WTC11 (cell line): ENCODE measurements at regions not wholly inside any gene's neighbourhood (a gene's known extent, or its start where the extent isn't known, plus 50 kb on each side); places are given as distances from the start of the nearest gene placed in this dataset.
A peak's percentile ranks its signal among the peaks of the same experiment; 100 is the strongest.

Source experiments
- ATAC-seq: fragments of 200-7000 bp; cut with Tn5 transposase; 2 replicates; pipeline ENCODE4 v1.10.0; 2021; ENCODE audit warnings: mild to moderate bottlenecking, moderate library complexity
- CTCF ChIA-PET: fragments of 300-600 bp; sonication (Branson Sonifier 250); formaldehyde crosslinking; loops from one replicate; lab custom pipeline; 2021; ENCODE audit warnings: antibody characterized with exemption; lab: Charles Lee
- POLR2A ChIA-PET: fragments of 350-600 bp; sonication (Branson Sonifier 250); formaldehyde crosslinking; loops from one replicate; lab custom pipeline; 2021; ENCODE audit warnings: antibody characterized with exemption; lab: Charles Lee
- DNase-seq: peaks from one replicate; pipeline ENCODE4 v3.0.0; 2021; ENCODE audit warnings: low spot score
- H3K27ac Mint-ChIP-seq: 2 replicates; pipeline ENCODE4 v1.8.0; 2021; ENCODE audit warnings: mixed read lengths
- H3K27me3 Mint-ChIP-seq: 2 replicates; pipeline ENCODE4 v1.8.0; 2021; ENCODE audit warnings: low read depth, mild to moderate bottlenecking, moderate library complexity, mixed read lengths
- H3K36me3 Mint-ChIP-seq: 2 replicates; pipeline ENCODE4 v1.8.0; 2021; ENCODE audit warnings: mixed read lengths
- H3K4me1 Mint-ChIP-seq: 2 replicates; pipeline ENCODE4 v1.8.0; 2022; ENCODE audit warnings: mixed read lengths
- H3K4me3 Mint-ChIP-seq: 2 replicates; pipeline ENCODE4 v1.8.0; 2021; ENCODE audit warnings: mild to moderate bottlenecking, moderate library complexity, mixed read lengths
- H3K9me3 Mint-ChIP-seq: 2 replicates; pipeline ENCODE4 v1.8.0; 2021; ENCODE audit warnings: mixed read lengths
- ATF6 ChIP-seq: sonication (generic); formaldehyde crosslinking; IDR thresholded peaks from 2 replicates; pipeline ENCODE4 v1.8.1; 2023; ENCODE audit warnings: mild to moderate bottlenecking, missing genetic modification reagents
- ESRRA ChIP-seq: sonication (generic); formaldehyde crosslinking; IDR thresholded peaks from 2 replicates; pipeline ENCODE4 v1.8.1; 2022; ENCODE audit warnings: mild to moderate bottlenecking, missing genetic modification reagents, borderline replicate concordance
- FOXJ3 ChIP-seq: sonication (generic); formaldehyde crosslinking; IDR thresholded peaks from 2 replicates; pipeline ENCODE4 v1.9.0; 2021; ENCODE audit warnings: missing genetic modification reagents, mild to moderate bottlenecking, borderline replicate concordance
- FOXK1 ChIP-seq: sonication (generic); formaldehyde crosslinking; IDR thresholded peaks from 2 replicates; pipeline ENCODE4 v1.8.0; 2022; ENCODE audit warnings: mild to moderate bottlenecking, moderate library complexity, missing genetic modification reagents
- GRHL2 ChIP-seq: fragments of 250-450 bp; sonication (Bioruptor Pico); IDR thresholded peaks from 2 replicates; pipeline ENCODE4 v1.8.0; 2022; ENCODE audit warnings: mild to moderate bottlenecking, moderate library complexity; ENCODE audit not compliant: insufficient replicate concordance, severe bottlenecking
- GTF2I ChIP-seq: fragments of 250-450 bp; sonication (Bioruptor Pico); conservative IDR thresholded peaks from 2 replicates; pipeline ENCODE4 v1.4.0; 2021; ENCODE audit warnings: mild to moderate bottlenecking
- IRF2 ChIP-seq: sonication (generic); formaldehyde crosslinking; IDR thresholded peaks from 2 replicates; pipeline ENCODE4 v1.8.0; 2022; ENCODE audit warnings: low read depth, missing genetic modification reagents, borderline replicate concordance
- MXD4 ChIP-seq: fragments of 250-450 bp; sonication (Bioruptor Pico); IDR thresholded peaks from 2 replicates; pipeline ENCODE4 v1.8.0; 2021; ENCODE audit warnings: mild to moderate bottlenecking, moderate library complexity, borderline replicate concordance
- NFATC4 ChIP-seq: fragments of 250-450 bp; sonication (Bioruptor Pico); IDR thresholded peaks from 2 replicates; pipeline ENCODE4 v1.9.0; 2021; ENCODE audit warnings: mild to moderate bottlenecking
- NR1H2 ChIP-seq: sonication (generic); formaldehyde crosslinking; IDR thresholded peaks from 2 replicates; pipeline ENCODE4 v1.9.0; 2021; ENCODE audit warnings: mild to moderate bottlenecking, moderate library complexity, missing genetic modification reagents
- PRRX2 ChIP-seq: fragments of 250-450 bp; sonication (Bioruptor Pico); IDR thresholded peaks from 2 replicates; pipeline ENCODE4 v1.8.0; 2021; ENCODE audit warnings: mild to moderate bottlenecking
- SOX15 ChIP-seq: fragments of 250-450 bp; sonication (Bioruptor Pico); IDR thresholded peaks from 2 replicates; pipeline ENCODE4 v1.9.0; 2021; ENCODE audit warnings: mild to moderate bottlenecking
- SP1 ChIP-seq: sonication (generic); formaldehyde crosslinking; conservative IDR thresholded peaks from 2 replicates; pipeline ENCODE4 v1.8.1; 2022; ENCODE audit warnings: missing genetic modification reagents
- TEAD1 ChIP-seq: sonication (generic); formaldehyde crosslinking; IDR thresholded peaks from 2 replicates; pipeline ENCODE4 v1.8.0; 2022; ENCODE audit warnings: mild to moderate bottlenecking, missing genetic modification reagents
- TEAD4 ChIP-seq: sonication (generic); formaldehyde crosslinking; IDR thresholded peaks from 2 replicates; pipeline ENCODE4 v1.8.0; 2022; ENCODE audit warnings: mild to moderate bottlenecking, missing genetic modification reagents
- TP53 ChIP-seq: sonication (generic); formaldehyde crosslinking; IDR thresholded peaks from 2 replicates; pipeline ENCODE4 v1.8.1; 2023; ENCODE audit warnings: mild to moderate bottlenecking, missing genetic modification reagents
- ZNF671 ChIP-seq: fragments of 250-450 bp; sonication (Bioruptor Pico); IDR thresholded peaks from 2 replicates; pipeline ENCODE4 v1.8.0; 2021; ENCODE audit warnings: mild to moderate bottlenecking
- ZSCAN18 ChIP-seq: fragments of 250-450 bp; sonication (Bioruptor Pico); IDR thresholded peaks from 2 replicates; pipeline ENCODE4 v2.1.2; 2022; ENCODE audit warnings: mild to moderate bottlenecking, moderate library complexity
- TF ChIP-seq, protein P1 (sequence below): fragments of 200-600 bp; IDR thresholded peaks from 2 replicates; pipeline ENCODE4 v1.8.0; 2022; ENCODE audit warnings: antibody characterized with exemption
- TF ChIP-seq, protein P2 (sequence below): fragments of 250-450 bp; sonication (Bioruptor Pico); IDR thresholded peaks from 2 replicates; pipeline ENCODE4 v1.9.0; 2021; ENCODE audit warnings: mild to moderate bottlenecking
- TF ChIP-seq, protein P3 (sequence below): sonication (generic); formaldehyde crosslinking; IDR thresholded peaks from 2 replicates; pipeline ENCODE4 v1.8.1; 2022; ENCODE audit warnings: low read depth, missing genetic modification reagents, borderline replicate concordance
- TF ChIP-seq, protein P4 (sequence below): sonication (generic); formaldehyde crosslinking; IDR thresholded peaks from 2 replicates; pipeline ENCODE4 v1.8.1; 2022; ENCODE audit warnings: low read depth, mild to moderate bottlenecking, moderate library complexity, missing genetic modification reagents, borderline replicate concordance
- TF ChIP-seq, protein P5 (sequence below): sonication (generic); formaldehyde crosslinking; IDR thresholded peaks from 2 replicates; pipeline ENCODE4 v1.8.0; 2022; ENCODE audit warnings: missing genetic modification reagents

GRCh38 chr1:81654147-81654546 lies 146.6 kb upstream of the ADGRL2 start:
- ChIA-PET CTCF (no interaction called here), POLR2A (no interaction called here)
- H3K27ac Mint-ChIP-seq, result peak overlapping the region; percentile 16; the same call in 1 of the 2 replicates
- H3K36me3 Mint-ChIP-seq, result 0 out of 2 replicates have a peak, but pooled peaks cover 2% of the 10 kb centered on the region
- H3K9me3 Mint-ChIP-seq, result peaks cover 4% of the 10 kb centered on the region
- H3K27me3 Mint-ChIP-seq, result no peaks in the 10 kb centered on the region
- peaks cover 30% of the 10 kb centered on the region for H3K4me1 Mint-ChIP-seq
- ATAC-seq (no peak), DNase-seq (no peak)
- no peak overlapping the region for H3K4me3 Mint-ChIP-seq
- TF ChIP-seq, protein P1, sequence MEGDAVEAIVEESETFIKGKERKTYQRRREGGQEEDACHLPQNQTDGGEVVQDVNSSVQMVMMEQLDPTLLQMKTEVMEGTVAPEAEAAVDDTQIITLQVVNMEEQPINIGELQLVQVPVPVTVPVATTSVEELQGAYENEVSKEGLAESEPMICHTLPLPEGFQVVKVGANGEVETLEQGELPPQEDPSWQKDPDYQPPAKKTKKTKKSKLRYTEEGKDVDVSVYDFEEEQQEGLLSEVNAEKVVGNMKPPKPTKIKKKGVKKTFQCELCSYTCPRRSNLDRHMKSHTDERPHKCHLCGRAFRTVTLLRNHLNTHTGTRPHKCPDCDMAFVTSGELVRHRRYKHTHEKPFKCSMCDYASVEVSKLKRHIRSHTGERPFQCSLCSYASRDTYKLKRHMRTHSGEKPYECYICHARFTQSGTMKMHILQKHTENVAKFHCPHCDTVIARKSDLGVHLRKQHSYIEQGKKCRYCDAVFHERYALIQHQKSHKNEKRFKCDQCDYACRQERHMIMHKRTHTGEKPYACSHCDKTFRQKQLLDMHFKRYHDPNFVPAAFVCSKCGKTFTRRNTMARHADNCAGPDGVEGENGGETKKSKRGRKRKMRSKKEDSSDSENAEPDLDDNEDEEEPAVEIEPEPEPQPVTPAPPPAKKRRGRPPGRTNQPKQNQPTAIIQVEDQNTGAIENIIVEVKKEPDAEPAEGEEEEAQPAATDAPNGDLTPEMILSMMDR, result no peak
- TF ChIP-seq SOX15, result no peak
- TF ChIP-seq GTF2I, result no peak
- TF ChIP-seq ZSCAN18 (CRISPR knock-in tag), result no peak
- TF ChIP-seq GRHL2 (CRISPR knock-in tag), result no peak
- no peak for TF ChIP-seq IRF2 (CRISPR knock-in tag)
- no peak for TF ChIP-seq PRRX2
- no peak for TF ChIP-seq ESRRA
- TF ChIP-seq NFATC4 (CRISPR knock-in tag), result no peak
- TF ChIP-seq ATF6 (CRISPR knock-in tag), result no peak
- no peak for TF ChIP-seq TEAD4
- no peak for TF ChIP-seq MXD4 (CRISPR knock-in tag)
- TF ChIP-seq SP1, result no peak
- no peak for TF ChIP-seq ZNF671 (CRISPR knock-in tag)

GRCh38 chr1:81650776-81651175 lies 150.0 kb upstream of the ADGRL2 start:
- DNase-seq (no peak), ATAC-seq (no peak)
- no peak overlapping the region for H3K4me3 Mint-ChIP-seq
- no peaks in the 10 kb centered on the region for H3K27me3 Mint-ChIP-seq
- H3K36me3 Mint-ChIP-seq, result 0 out of 2 replicates have a peak, but pooled peaks cover 2% of the 10 kb centered on the region
- peaks cover 4% of the 10 kb centered on the region for H3K9me3 Mint-ChIP-seq
- CTCF ChIA-PET, result no interaction called here
- no peak overlapping the region for H3K27ac Mint-ChIP-seq
- POLR2A ChIA-PET, result no interaction called here
- H3K4me1 Mint-ChIP-seq, result peaks cover 39% of the 10 kb centered on the region
- TF ChIP-seq TEAD1 (CRISPR knock-in tag), result no peak
- no peak for TF ChIP-seq ZNF671 (CRISPR knock-in tag)
- TF ChIP-seq, protein P2, sequence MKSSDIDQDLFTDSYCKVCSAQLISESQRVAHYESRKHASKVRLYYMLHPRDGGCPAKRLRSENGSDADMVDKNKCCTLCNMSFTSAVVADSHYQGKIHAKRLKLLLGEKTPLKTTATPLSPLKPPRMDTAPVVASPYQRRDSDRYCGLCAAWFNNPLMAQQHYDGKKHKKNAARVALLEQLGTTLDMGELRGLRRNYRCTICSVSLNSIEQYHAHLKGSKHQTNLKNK (CRISPR knock-in tag), result no peak
- no peak for TF ChIP-seq TP53
- no peak for TF ChIP-seq FOXJ3 (CRISPR knock-in tag)
- TF ChIP-seq, protein P3, sequence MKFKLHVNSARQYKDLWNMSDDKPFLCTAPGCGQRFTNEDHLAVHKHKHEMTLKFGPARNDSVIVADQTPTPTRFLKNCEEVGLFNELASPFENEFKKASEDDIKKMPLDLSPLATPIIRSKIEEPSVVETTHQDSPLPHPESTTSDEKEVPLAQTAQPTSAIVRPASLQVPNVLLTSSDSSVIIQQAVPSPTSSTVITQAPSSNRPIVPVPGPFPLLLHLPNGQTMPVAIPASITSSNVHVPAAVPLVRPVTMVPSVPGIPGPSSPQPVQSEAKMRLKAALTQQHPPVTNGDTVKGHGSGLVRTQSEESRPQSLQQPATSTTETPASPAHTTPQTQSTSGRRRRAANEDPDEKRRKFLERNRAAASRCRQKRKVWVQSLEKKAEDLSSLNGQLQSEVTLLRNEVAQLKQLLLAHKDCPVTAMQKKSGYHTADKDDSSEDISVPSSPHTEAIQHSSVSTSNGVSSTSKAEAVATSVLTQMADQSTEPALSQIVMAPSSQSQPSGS (CRISPR knock-in tag), result no peak
- TF ChIP-seq, protein P4, sequence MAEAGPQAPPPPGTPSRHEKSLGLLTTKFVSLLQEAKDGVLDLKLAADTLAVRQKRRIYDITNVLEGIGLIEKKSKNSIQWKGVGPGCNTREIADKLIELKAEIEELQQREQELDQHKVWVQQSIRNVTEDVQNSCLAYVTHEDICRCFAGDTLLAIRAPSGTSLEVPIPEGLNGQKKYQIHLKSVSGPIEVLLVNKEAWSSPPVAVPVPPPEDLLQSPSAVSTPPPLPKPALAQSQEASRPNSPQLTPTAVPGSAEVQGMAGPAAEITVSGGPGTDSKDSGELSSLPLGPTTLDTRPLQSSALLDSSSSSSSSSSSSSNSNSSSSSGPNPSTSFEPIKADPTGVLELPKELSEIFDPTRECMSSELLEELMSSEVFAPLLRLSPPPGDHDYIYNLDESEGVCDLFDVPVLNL, result no peak
- no peak for TF ChIP-seq NR1H2 (CRISPR knock-in tag)
- TF ChIP-seq, protein P5, sequence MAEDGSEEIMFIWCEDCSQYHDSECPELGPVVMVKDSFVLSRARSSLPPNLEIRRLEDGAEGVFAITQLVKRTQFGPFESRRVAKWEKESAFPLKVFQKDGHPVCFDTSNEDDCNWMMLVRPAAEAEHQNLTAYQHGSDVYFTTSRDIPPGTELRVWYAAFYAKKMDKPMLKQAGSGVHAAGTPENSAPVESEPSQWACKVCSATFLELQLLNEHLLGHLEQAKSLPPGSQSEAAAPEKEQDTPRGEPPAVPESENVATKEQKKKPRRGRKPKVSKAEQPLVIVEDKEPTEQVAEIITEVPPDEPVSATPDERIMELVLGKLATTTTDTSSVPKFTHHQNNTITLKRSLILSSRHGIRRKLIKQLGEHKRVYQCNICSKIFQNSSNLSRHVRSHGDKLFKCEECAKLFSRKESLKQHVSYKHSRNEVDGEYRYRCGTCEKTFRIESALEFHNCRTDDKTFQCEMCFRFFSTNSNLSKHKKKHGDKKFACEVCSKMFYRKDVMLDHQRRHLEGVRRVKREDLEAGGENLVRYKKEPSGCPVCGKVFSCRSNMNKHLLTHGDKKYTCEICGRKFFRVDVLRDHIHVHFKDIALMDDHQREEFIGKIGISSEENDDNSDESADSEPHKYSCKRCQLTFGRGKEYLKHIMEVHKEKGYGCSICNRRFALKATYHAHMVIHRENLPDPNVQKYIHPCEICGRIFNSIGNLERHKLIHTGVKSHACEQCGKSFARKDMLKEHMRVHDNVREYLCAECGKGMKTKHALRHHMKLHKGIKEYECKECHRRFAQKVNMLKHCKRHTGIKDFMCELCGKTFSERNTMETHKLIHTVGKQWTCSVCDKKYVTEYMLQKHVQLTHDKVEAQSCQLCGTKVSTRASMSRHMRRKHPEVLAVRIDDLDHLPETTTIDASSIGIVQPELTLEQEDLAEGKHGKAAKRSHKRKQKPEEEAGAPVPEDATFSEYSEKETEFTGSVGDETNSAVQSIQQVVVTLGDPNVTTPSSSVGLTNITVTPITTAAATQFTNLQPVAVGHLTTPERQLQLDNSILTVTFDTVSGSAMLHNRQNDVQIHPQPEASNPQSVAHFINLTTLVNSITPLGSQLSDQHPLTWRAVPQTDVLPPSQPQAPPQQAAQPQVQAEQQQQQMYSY, result no peak
- no peak for TF ChIP-seq FOXK1 (CRISPR knock-in tag)
